Liver (tissue), 3 donors: ENCODE measurements at regions not wholly inside any gene's neighbourhood (a gene's known extent, or its start where the extent isn't known, plus 50 kb on each side); places are given as distances from the start of the nearest gene placed in this dataset.

Experiments
- GABPA ChIP-seq, 2 donors: IDR thresholded peaks in 1 of 2; conservative IDR thresholded peaks in 1 of 2; 2 replicates each; pipeline ENCODE4 v1.6.1; 2016; ENCODE audit warnings: antibody characterized with exemption in 2 of 2, mild to moderate bottlenecking in 1 of 2, moderate library complexity in 1 of 2
- JUND ChIP-seq, 2 donors: IDR thresholded peaks; 2 replicates each; pipeline ENCODE4 v1.6.1; 2016; ENCODE audit warnings: antibody characterized with exemption in 2 of 2
- NR2F2 ChIP-seq: IDR thresholded peaks from 2 replicates; pipeline ENCODE4 v1.6.1; 2016; ENCODE audit warnings: antibody characterized with exemption
- RAD21 ChIP-seq, 2 donors: IDR thresholded peaks; 2 replicates each; pipeline ENCODE4 v1.6.1; 2016; ENCODE audit warnings: antibody characterized with exemption in 2 of 2, mild to moderate bottlenecking in 2 of 2
- TAF1 ChIP-seq: conservative IDR thresholded peaks from 2 replicates; pipeline ENCODE4 v1.6.1; 2016; ENCODE audit warnings: antibody characterized with exemption, mild to moderate bottlenecking
- YY1 ChIP-seq: IDR thresholded peaks from 2 replicates; pipeline ENCODE4 v1.6.1; 2016; ENCODE audit warnings: antibody characterized with exemption, mild to moderate bottlenecking
- TF ChIP-seq, protein P1 (sequence below): IDR thresholded peaks from 2 replicates; pipeline ENCODE4 v1.6.1; 2016; ENCODE audit warnings: antibody characterized with exemption, mild to moderate bottlenecking
- TF ChIP-seq, protein P2 (sequence below): fragments of 150-350 bp; IDR thresholded peaks from 2 replicates; pipeline ENCODE4 v1.5.1; 2017; ENCODE audit warnings: improper control_type of control experiment, low read depth, low read length; ENCODE audit not compliant: missing input control
- TF ChIP-seq, protein P3 (sequence below): IDR thresholded peaks from 2 replicates; pipeline ENCODE4 v1.6.1; 2016; ENCODE audit warnings: antibody characterized with exemption
- donor health status: healthy.
- donor health status: healthy.

DNA sequence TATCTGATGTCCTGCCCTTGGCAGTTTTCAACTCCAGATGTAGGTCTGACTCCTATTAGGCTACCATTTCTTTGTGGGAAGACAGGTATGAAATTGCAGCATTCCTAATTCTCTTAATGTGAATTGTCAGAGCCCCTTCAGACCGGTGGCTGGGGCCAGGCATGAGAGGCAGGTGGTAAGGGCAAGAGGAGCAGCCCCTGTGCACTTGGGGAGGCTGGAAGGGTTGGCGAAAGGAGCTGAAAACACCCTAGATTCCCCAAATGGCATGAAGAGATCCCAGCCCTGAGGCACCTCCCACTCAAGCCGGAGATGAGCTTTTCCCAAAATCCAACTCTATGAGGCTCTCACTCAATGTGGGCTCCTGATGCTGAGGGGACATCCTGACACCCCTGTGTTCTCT is 453.2 kb downstream of the NR2F2 start:
- TF ChIP-seq JUND (IDR thresholded peaks at IDR 0.05) (no peak), RAD21 (IDR thresholded peaks at IDR 0.05) (no peak), YY1 (no peak), NR2F2 (no peak), TAF1 (no peak), GABPA (IDR thresholded peaks at IDR 0.05 in 1 of 2, conservative IDR thresholded peaks at IDR 0.05 in 1 of 2) (no peak)
- TF ChIP-seq, protein P1, sequence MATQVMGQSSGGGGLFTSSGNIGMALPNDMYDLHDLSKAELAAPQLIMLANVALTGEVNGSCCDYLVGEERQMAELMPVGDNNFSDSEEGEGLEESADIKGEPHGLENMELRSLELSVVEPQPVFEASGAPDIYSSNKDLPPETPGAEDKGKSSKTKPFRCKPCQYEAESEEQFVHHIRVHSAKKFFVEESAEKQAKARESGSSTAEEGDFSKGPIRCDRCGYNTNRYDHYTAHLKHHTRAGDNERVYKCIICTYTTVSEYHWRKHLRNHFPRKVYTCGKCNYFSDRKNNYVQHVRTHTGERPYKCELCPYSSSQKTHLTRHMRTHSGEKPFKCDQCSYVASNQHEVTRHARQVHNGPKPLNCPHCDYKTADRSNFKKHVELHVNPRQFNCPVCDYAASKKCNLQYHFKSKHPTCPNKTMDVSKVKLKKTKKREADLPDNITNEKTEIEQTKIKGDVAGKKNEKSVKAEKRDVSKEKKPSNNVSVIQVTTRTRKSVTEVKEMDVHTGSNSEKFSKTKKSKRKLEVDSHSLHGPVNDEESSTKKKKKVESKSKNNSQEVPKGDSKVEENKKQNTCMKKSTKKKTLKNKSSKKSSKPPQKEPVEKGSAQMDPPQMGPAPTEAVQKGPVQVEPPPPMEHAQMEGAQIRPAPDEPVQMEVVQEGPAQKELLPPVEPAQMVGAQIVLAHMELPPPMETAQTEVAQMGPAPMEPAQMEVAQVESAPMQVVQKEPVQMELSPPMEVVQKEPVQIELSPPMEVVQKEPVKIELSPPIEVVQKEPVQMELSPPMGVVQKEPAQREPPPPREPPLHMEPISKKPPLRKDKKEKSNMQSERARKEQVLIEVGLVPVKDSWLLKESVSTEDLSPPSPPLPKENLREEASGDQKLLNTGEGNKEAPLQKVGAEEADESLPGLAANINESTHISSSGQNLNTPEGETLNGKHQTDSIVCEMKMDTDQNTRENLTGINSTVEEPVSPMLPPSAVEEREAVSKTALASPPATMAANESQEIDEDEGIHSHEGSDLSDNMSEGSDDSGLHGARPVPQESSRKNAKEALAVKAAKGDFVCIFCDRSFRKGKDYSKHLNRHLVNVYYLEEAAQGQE, result no peak
- TF ChIP-seq, protein P2, sequence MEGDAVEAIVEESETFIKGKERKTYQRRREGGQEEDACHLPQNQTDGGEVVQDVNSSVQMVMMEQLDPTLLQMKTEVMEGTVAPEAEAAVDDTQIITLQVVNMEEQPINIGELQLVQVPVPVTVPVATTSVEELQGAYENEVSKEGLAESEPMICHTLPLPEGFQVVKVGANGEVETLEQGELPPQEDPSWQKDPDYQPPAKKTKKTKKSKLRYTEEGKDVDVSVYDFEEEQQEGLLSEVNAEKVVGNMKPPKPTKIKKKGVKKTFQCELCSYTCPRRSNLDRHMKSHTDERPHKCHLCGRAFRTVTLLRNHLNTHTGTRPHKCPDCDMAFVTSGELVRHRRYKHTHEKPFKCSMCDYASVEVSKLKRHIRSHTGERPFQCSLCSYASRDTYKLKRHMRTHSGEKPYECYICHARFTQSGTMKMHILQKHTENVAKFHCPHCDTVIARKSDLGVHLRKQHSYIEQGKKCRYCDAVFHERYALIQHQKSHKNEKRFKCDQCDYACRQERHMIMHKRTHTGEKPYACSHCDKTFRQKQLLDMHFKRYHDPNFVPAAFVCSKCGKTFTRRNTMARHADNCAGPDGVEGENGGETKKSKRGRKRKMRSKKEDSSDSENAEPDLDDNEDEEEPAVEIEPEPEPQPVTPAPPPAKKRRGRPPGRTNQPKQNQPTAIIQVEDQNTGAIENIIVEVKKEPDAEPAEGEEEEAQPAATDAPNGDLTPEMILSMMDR, result no peak
- TF ChIP-seq, protein P3, sequence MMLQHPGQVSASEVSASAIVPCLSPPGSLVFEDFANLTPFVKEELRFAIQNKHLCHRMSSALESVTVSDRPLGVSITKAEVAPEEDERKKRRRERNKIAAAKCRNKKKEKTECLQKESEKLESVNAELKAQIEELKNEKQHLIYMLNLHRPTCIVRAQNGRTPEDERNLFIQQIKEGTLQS, result no peak
